Adrenal gland (tissue), 5 donors: ENCODE measurements at regions not wholly inside any gene's neighbourhood (a gene's known extent, or its start where the extent isn't known, plus 50 kb on each side); places are given as distances from the start of the nearest gene placed in this dataset.

Source experiments
- CTCF ChIP-seq, 6 experiments: fragments of 450-650 bp in 4 of 6; fragments of 200-600 bp in 2 of 6; sonication (generic) in 1 of 6; IDR thresholded peaks; 1 replicate in 5 of 6; 2 replicates in 1 of 6; pipeline versions ENCODE4 v1.5.1 to v1.8.0; 2016 to 2021; ENCODE audit warnings: antibody characterized with exemption in 6 of 6, mild to moderate bottlenecking in 2 of 6, moderate library complexity in 1 of 6
- POLR2A ChIP-seq, 2 donors: fragments of 450-650 bp; IDR thresholded peaks; one replicate each; pipeline ENCODE4 v1.6.1; 2017; ENCODE audit warnings: antibody characterized with exemption in 2 of 2, mild to moderate bottlenecking in 2 of 2, moderate library complexity in 1 of 2
- donor health status: DM: no; HTN: no; CAD: no.

GRCh38 chr2:150188800-150189199, 298.7 kb downstream of the RND3 start:
- TF ChIP-seq CTCF (IDR thresholded peaks at IDR 0.05) (no peak), POLR2A (IDR thresholded peaks at IDR 0.05) (no peak)
